ENCODE measurements at regions not wholly inside any gene's neighbourhood (a gene's known extent, or its start where the extent isn't known, plus 50 kb on each side); places are given as distances from the start of the nearest gene placed in this dataset.
A peak's percentile ranks its signal among the peaks of the same experiment; 100 is the strongest.
"Not testable (repeated sequence)": the region's sequence is repeated elsewhere in the genome, so short reads cannot be mapped to it uniquely, and the experiment has no call there.

DNA sequence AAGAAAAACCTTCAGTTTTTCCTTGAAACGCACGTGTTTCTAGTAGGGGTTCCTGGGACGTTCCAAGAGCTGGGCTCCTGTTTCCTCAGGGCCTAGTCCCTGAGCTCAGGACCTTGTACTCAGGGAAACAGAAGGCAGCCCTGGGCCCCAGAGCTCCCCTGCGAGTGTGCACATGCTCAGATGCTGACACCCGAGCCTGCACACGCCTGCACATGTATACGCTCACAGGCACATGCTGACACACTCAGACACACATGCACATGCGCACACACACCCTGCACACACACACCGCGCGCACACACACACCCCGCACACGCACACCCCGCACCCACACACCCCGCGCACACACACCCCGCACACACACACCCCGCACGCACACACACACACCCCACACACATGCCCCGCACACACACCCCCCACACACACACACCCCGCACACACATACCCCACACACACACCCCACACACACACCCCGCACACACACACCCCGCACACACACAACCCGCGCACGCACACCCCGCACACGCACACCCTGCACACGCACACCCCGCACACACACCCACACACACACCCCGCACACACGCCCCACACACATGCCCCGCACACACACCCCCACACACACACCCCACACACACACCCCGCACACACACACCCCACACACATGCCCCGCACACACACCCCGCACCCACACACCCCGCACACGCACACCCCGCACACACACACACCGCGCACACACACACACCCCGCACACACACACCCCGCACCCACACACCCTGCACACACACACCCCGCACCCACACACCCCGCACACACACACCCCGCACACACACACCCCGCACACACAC is 52.2 kb downstream of the CALML3 start:
- Histone ChIP-seq H3K36me3 (no peaks in the 10 kb centered on the region), H3K4me1 (peaks cover 7 to 35% (median 7%) of the 10 kb centered on the region in 3 donors), H3K27ac (no peak overlapping the region), H3K4me3 (no peak overlapping the region), H3K27me3 (no peaks in the 10 kb centered on the region), H3K9me3 (no peaks in the 10 kb centered on the region)
- intact Hi-C loops (cut with DNase I), result no loop called here
- TF ChIP-seq, protein P1, sequence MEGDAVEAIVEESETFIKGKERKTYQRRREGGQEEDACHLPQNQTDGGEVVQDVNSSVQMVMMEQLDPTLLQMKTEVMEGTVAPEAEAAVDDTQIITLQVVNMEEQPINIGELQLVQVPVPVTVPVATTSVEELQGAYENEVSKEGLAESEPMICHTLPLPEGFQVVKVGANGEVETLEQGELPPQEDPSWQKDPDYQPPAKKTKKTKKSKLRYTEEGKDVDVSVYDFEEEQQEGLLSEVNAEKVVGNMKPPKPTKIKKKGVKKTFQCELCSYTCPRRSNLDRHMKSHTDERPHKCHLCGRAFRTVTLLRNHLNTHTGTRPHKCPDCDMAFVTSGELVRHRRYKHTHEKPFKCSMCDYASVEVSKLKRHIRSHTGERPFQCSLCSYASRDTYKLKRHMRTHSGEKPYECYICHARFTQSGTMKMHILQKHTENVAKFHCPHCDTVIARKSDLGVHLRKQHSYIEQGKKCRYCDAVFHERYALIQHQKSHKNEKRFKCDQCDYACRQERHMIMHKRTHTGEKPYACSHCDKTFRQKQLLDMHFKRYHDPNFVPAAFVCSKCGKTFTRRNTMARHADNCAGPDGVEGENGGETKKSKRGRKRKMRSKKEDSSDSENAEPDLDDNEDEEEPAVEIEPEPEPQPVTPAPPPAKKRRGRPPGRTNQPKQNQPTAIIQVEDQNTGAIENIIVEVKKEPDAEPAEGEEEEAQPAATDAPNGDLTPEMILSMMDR (IDR thresholded peaks at IDR 0.05), result no peak
- TF ChIP-seq POLR2A (IDR thresholded peaks at IDR 0.05), result no peak
- DNase-seq, result no peak
- WGBS, 2 donors, result 40 to 81% methylated on average over 2 to 9 of the region's 47 CpGs

DNA sequence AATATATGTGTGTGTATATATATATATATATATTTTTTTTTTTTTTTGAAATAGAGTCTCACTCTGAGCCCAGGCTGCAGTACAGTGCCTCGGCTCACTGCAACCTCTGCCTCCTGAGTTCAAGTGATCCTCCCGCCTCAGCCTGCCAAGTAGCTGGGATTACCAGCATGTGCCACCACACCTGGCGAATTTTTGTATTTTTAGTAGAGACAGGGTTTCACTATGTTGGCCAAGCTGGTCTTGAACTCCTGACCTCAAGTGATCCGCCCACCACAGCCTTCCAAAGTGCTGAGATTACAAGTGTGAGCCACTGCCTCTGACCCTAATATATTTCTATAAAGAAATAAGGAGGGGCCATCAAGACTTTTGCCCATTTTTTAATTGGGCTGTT is 55.3 kb downstream of the CALML3 start:
- H3K9me3 ChIP-seq; DNase-seq; H3K4me3 ChIP-seq; intact Hi-C loops (cut with DNase I); H3K27me3 ChIP-seq; H3K36me3 ChIP-seq; H3K27ac ChIP-seq: not testable (repeated sequence)
- H3K4me1 ChIP-seq, result peaks cover 15 to 39% (median 26%) of the 10 kb centered on the region in 3 donors
- WGBS, 2 donors, result 53 to 79% methylated on average over 4 of the region's 4 CpGs

DNA sequence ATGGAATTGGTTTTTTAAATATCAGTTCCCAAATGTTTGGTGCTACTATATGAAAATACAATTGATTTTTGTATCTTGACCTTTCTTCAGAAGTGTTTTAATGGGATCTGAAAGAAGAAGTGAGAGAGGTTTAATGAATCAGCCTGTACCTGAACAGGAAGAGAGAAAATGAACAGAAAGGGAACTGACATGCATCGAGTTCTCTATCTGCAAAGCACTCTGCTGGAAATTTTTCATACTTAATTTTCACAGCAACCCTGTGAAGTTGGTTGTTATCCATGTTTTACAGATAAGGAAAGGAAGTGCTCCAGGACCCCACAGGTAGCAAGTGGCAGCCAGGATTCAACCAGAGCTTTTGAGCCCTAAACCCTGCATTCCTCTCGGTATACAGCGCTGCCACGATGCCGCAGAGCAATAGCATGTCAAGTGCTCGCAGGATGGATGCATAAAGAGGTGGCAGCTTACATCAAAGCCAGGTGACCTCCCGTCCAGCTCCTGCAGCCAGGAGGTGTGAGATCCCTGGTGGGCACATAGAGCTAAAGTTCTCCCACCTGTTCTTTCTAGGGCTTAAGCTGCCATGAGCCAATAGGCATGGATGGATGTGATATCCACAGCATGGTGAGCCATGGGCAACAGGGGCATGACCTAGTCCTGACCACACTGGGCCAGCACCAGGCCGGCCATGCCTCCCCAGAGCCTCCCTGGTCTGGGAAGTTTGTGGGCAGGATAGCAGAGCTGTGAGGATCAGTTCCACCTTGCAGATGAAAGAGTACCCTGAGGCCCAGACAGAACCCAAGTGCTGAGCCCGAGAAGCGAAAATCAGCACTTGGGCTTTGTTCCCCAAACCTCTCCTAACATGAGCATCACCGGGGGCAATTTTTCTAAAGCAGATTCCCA is 57.2 kb downstream of the CALML3 start:
- H3K27me3 ChIP-seq, result no peaks in the 10 kb centered on the region
- H3K4me3 ChIP-seq, result no peak overlapping the region
- no peaks in the 10 kb centered on the region for H3K9me3 ChIP-seq
- no peak for TF ChIP-seq POLR2A (IDR thresholded peaks at IDR 0.05)
- TF ChIP-seq, protein P1 (IDR thresholded peaks at IDR 0.05), result no peak
- 79 to 91% methylated on average over 7 to 10 of the region's 11 CpGs for WGBS, 2 donors
- peaks cover 23 to 48% (median 29%) of the 10 kb centered on the region in 3 donors for H3K4me1 ChIP-seq
- no peaks in the 10 kb centered on the region for H3K36me3 ChIP-seq
- intact Hi-C loops (cut with DNase I), result no loop called here
- peak overlapping the region in 2 of 4 donors; percentile 46 to 82 for H3K27ac ChIP-seq
- DNase-seq, result no peak

DNA sequence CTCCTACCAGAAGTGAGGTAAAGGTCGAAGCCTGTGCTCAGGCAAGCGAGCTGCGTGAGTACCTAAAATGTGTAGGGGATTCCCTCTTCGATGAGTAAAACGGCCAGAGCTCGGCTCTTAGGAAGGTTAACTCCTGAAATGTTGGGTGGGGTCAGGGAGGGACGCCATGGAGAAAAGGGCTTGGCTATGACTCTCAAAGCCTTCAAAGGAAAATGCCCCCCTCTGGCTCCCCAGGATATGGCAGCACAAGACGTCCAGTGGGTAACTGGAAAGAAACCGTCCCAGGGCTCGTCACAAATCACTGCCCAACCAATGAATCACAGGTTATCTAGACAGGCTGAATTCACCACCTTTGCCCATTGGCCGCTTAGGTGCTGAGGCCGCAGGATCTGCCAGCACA is 58.0 kb downstream of the CALML3 start:
- Histone ChIP-seq H3K27me3 (no peaks in the 10 kb centered on the region), H3K4me3 (no peak overlapping the region), H3K9me3 (no peaks in the 10 kb centered on the region), H3K27ac (peak overlapping the region; percentile 46 to 82 (median 74)), H3K4me1 (peaks cover 23 to 56% (median 33%) of the 10 kb centered on the region in 3 donors), H3K36me3 (no peaks in the 10 kb centered on the region)
- WGBS, 2 donors, result 52 to 56% methylated on average over 11 to 12 of the region's 12 CpGs
- no peak for TF ChIP-seq POLR2A (IDR thresholded peaks at IDR 0.05)
- TF ChIP-seq, protein P1 (IDR thresholded peaks at IDR 0.05), result peak in 1 of 6 experiments; percentile 54
- no peak for DNase-seq
- intact Hi-C loops (cut with DNase I), result no loop called here

DNA sequence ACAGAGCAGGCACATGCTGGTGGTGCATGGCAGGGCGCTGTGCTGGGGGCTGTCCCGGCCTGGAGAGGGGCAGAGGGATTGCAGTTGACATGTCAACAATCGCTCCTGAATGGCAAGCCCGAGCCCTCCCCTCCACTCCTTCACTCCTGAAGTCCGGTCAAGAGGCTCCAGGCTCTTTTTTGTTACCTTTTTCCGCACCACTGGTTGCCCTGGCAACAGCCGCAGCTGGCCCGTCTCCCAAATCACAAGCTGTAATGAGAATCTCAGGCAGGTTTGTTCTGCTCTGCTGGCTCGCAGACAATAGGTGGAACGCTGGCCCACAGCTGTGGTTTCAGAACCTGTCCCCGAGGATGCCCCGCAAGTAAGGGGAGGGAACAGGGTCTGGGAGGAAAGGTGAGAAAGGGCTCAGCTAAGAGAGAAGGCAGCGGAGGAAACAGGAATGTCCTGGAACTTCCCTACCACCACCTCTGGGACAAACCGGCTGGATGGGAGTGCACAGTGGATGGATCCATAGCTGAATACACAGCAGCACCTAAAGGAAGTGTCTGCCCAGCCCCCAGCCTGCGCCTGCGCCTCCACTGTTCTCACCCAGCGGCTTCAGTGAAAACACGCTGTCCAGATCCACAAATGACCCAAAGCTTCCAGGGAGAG is 58.9 kb downstream of the CALML3 start:
- peaks cover 0 to 8% (median 0%) of the 10 kb centered on the region in 4 donors for H3K27me3 ChIP-seq
- H3K9me3 ChIP-seq, result no peaks in the 10 kb centered on the region
- TF ChIP-seq POLR2A (IDR thresholded peaks at IDR 0.05), result no peak
- TF ChIP-seq, protein P1 (IDR thresholded peaks at IDR 0.05), result no peak
- intact Hi-C loops (cut with DNase I), result no loop called here
- H3K27ac ChIP-seq, result peak overlapping the region; percentile 71 to 82 (median 78)
- no peaks in the 10 kb centered on the region for H3K36me3 ChIP-seq
- H3K4me1 ChIP-seq, result peaks cover 23 to 64% (median 33%) of the 10 kb centered on the region in 3 donors
- 28 to 46% methylated on average over 4 to 12 of the region's 18 CpGs for WGBS, 2 donors
- no peak for DNase-seq
- peak overlapping the region in 1 of 4 donors; percentile 33 for H3K4me3 ChIP-seq
